ENCODE measurements at regions not wholly inside any gene's neighbourhood (a gene's known extent, or its start where the extent isn't known, plus 50 kb on each side); places are given as distances from the start of the nearest gene placed in this dataset.

DNA sequence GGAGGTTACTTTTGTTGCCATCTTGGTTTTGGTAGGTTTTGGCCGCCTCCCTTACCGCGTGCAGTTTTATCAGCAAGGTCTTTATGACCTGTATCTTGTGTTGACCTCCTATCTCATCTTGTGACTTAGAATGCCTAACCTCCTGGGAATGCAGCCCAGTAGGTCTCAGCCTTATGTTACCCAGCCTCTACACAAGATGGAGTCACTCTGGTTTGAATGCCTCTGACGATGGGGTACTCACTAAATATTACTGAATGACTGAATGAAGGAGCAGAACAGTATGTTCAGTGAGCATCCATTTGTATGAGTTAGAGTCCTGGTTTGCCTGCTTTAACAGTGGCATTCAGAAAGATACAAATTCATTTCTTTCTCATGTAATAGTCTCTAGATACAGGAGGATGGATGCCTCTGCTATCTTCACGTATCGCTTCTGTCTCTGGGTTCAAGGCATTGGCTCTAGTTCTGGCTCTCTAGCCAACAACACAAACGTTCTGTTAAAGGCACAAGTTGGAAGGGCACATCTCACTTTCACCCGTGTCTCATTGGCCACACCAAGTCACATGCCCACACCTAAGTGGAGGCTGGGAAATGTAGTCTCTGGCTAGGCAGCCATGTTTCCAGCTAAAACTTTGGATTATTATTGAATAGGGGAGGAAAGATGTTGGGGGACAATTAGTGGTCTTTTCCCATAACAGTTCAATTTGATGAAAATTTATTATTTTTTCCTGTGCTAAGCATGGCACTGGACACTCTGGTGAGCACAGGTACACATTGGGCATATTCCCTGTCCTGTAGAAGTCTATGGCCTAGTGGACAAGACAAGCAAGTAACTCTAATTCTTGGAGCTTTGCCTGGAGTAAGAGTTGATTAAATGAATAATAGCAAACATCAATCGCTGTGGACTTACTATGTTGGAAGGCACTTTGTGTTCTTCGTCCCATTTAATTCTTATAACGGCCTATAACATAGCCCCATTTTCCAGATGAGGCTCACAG, 75.2 kb upstream of the RPH3A start:
- no peak for DNase-seq (ENCODE audit: extremely low read depth, insufficient read length)
- Histone ChIP-seq H3K27me3 (replicated peaks; ENCODE audit: control insufficient read depth, insufficient read depth, low read length) (no peaks in the 10 kb centered on the region), H3K4me3 (replicated peaks; ENCODE audit: low read depth, low read length) (no peak overlapping the region), H3K36me3 (ENCODE audit: control insufficient read depth, insufficient read depth, low read length) (no peaks in the 10 kb centered on the region)
- TF ChIP-seq, protein P1, sequence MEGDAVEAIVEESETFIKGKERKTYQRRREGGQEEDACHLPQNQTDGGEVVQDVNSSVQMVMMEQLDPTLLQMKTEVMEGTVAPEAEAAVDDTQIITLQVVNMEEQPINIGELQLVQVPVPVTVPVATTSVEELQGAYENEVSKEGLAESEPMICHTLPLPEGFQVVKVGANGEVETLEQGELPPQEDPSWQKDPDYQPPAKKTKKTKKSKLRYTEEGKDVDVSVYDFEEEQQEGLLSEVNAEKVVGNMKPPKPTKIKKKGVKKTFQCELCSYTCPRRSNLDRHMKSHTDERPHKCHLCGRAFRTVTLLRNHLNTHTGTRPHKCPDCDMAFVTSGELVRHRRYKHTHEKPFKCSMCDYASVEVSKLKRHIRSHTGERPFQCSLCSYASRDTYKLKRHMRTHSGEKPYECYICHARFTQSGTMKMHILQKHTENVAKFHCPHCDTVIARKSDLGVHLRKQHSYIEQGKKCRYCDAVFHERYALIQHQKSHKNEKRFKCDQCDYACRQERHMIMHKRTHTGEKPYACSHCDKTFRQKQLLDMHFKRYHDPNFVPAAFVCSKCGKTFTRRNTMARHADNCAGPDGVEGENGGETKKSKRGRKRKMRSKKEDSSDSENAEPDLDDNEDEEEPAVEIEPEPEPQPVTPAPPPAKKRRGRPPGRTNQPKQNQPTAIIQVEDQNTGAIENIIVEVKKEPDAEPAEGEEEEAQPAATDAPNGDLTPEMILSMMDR (IDR thresholded peaks at IDR 0.05; ENCODE audit: insufficient read depth, low read length, poor library complexity, severe bottlenecking) = no peak

DNA sequence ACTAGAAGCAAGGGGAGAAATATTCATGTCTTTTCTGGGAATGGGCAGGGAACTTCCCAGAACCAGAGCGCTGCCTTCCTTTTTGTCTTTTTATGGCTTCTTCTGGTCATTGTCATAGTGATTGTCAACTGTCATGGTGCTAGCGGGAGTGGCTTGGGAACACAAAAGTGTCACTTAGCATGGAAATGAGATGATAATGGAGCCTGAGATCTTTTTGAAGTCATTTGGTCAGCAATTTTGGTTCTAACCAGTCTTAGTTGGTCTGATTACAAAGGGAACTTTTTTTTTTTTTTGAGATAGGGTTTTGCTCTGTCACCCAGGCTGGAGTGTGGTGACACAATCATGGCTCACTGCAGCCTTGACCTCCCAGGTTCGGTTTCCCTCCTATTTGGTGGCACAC, 62.7 kb upstream of the RPH3A start:
- no peak for DNase-seq (ENCODE audit: extremely low read depth, insufficient read length)
- Histone ChIP-seq H3K4me3 (replicated peaks; ENCODE audit: low read depth, low read length) (no peak overlapping the region), H3K27me3 (replicated peaks; ENCODE audit: control insufficient read depth, insufficient read depth, low read length) (no peaks in the 10 kb centered on the region; the same call in 1 of the 2 replicates), H3K36me3 (ENCODE audit: control insufficient read depth, insufficient read depth, low read length) (no peaks in the 10 kb centered on the region)
- TF ChIP-seq, protein P1 (IDR thresholded peaks at IDR 0.05; ENCODE audit: insufficient read depth, low read length, poor library complexity, severe bottlenecking) = no peak

DNA sequence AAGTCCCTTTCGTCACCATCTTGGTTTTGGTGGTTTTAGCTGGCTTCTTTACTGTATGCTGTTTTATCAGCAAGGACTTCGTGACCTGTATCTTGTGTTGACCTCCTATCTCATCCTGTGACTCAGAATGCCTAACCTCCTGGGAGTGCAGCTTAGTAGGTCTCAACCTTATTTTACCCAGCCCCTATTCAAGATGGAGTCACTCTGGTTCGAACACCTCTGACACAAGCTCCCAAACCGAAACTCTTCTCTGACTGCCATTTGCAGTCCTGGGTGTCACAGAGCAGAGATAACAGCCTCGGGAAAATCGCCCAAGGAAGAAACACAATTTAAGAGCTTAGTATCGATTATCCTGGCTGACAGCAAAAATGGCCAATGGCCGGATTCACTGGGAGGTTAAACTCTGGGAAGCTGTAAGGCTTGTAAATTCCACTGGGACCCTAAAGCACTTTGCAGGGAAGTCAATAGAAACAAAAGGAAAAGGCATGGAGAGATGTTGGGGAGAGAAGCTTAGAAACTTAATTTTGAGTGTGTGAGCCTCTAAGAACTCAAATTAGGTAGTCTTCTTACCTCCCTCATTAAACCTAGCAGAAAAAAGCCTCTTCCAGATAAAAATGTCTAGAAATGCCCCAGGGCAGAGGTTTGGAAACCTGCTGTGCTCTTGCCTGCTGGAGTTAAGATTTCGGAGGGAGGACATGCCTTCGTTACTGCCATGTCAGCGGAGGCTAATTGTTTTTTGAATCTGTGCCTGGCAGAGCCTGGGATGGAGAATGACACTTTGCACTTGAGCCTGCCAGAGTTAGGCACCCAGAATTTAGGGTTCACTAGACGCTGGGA, 56.5 kb upstream of the RPH3A start:
- TF ChIP-seq, protein P1 (IDR thresholded peaks at IDR 0.05; ENCODE audit: insufficient read depth, low read length, poor library complexity, severe bottlenecking) = no peak
- DNase-seq (ENCODE audit: extremely low read depth, insufficient read length) = no peak
- Histone ChIP-seq H3K36me3 (ENCODE audit: control insufficient read depth, insufficient read depth, low read length) (no peaks in the 10 kb centered on the region), H3K27me3 (replicated peaks; ENCODE audit: control insufficient read depth, insufficient read depth, low read length) (no peaks in the 10 kb centered on the region; the same call in 1 of the 2 replicates), H3K4me3 (replicated peaks; ENCODE audit: low read depth, low read length) (no peak overlapping the region)

DNA sequence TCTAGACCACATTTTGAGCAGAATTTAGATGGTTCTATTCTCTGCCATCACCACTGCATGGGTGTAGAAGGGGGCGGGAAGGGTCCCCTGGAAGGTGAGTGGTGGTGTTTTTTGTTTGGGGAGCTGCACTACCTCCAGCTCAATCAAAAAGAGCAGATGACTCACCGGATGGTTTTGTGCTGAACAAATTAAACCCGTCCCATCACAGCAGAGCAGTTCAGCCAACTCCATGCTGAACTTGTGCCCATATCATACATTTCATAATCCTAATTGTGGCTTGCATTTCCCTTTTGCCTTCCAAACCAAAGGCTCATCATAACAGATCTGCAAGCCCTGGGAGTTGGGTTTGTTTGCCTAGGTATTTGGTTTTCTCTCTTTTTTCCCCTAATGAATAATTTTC, 53.0 kb upstream of the RPH3A start:
- DNase-seq (ENCODE audit: extremely low read depth, insufficient read length) = no peak

DNA sequence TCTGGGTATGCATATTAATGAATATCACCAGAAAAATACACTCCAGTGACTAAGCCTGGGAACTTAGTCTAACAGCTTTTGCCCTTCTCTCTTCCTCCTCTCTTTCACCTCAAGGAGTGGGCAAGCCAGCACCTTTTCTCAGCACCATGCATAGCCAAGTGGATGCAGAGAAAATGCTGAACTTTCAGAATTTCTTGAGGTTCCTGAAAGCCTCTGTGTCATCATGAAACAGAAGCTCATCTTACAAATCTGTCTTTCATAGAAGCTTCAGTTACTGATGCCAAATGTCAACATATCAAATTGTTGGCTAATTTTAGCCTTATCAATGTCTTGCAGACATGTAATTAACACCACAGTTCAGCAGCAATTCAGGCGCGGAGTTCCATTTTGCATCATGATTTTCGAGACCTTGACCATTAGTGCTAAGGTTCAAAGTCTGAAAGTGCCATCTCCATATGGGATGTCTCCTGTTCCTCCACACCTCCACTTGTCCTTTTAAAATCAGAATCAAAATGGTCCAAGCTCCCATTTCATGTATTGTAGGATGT, 51.1 kb upstream of the RPH3A start:
- H3K36me3 ChIP-seq (ENCODE audit: control insufficient read depth, insufficient read depth, low read length) = no peaks in the 10 kb centered on the region
- no peak for DNase-seq (ENCODE audit: extremely low read depth, insufficient read length)
- H3K27me3 ChIP-seq (replicated peaks; ENCODE audit: control insufficient read depth, insufficient read depth, low read length) = no peaks in the 10 kb centered on the region; the same call in none of the 2 replicates
- H3K4me3 ChIP-seq (replicated peaks; ENCODE audit: low read depth, low read length) = no peak overlapping the region
- TF ChIP-seq, protein P1 (IDR thresholded peaks at IDR 0.05; ENCODE audit: insufficient read depth, low read length, poor library complexity, severe bottlenecking) = no peak

More for the DNA sequence above, 53.0 kb upstream of the RPH3A start:
- TF ChIP-seq, protein P1 (IDR thresholded peaks at IDR 0.05; ENCODE audit: insufficient read depth, low read length, poor library complexity, severe bottlenecking) = no peak
- Histone ChIP-seq H3K4me3 (replicated peaks; ENCODE audit: low read depth, low read length) (no peak overlapping the region), H3K27me3 (replicated peaks; ENCODE audit: control insufficient read depth, insufficient read depth, low read length) (no peaks in the 10 kb centered on the region; the same call in 1 of the 2 replicates), H3K36me3 (ENCODE audit: control insufficient read depth, insufficient read depth, low read length) (no peaks in the 10 kb centered on the region)
